Activated CD4-positive, CD25-positive, alpha-beta regulatory T cell treated with anti-CD3 and anti-CD28 coated beads, Interleukin-2, amount 50 U/mL, for 24 hours (primary cell): ENCODE measurements at regions not wholly inside any gene's neighbourhood (a gene's known extent, or its start where the extent isn't known, plus 50 kb on each side); places are given as distances from the start of the nearest gene placed in this dataset.
"Not testable (repeated sequence)": the region's sequence is repeated elsewhere in the genome, so short reads cannot be mapped to it uniquely, and the experiment has no call there.

Experiments used
- ATAC-seq, 2 donors: fragments of 150-1000 bp; cut with Tn5 transposase; one replicate each; pipeline ENCODE4 v1.10.0; 2021; ENCODE audit warnings: mild to moderate bottlenecking in 1 of 2, moderate library complexity in 1 of 2

GRCh38 chr1:169018751-169019150 is 87.7 kb upstream of the ATP1B1 start:
- ATAC-seq, result no peak

DNA sequence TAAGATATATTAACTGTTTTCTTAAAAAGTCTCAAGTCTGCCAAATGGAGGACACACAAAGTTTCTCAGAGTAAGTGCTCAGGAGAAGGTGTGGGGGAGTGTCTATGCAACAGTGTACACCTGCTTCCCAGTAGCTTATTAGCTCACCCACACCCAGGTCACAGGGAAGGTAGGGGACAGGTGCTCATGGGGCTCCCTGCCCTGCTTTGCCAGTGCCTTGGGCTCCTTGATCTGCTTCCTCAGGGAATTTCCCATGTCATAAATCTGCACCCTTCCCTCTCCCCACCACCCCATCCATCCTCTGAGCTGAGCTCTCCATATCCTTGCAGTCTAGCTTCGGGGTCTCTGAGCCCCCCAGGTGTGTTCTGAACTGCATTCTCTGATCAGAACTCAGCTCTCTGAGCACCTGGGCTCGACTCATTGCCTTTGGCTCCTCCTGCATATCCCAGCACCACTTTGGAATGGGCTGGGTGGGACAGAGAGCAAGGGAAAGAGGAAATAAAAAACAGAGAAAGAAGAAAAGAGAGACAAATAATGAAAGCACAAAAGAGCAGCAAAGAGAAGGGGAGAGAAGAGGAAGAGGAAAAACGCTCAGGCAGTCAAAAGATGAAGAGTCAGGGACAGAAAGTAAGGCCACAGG is 87.0 kb upstream of the ATP1B1 start:
- no peak for ATAC-seq

DNA sequence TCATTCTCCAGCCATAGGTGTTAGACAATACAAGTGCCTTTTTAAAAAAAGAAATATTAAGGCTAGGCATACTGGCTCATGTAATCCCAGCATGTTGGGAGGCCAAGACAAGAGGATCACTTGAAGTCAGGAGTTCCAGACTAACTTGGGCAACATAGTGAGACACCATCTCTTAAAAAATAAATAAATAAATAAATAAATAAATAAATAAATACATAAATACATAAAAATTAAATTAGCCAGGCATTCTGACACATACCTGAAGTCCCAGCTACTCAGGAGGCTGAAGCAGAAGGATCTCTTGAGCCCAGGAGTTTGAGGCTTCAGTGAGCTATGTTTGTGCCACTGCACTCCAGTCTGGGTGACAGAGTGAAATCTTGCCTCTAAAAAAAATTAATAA is 85.8 kb upstream of the ATP1B1 start:
- no peak for ATAC-seq

GRCh38 chr1:169022648-169023047 is 83.8 kb upstream of the ATP1B1 start:
- ATAC-seq, result no peak

GRCh38 chr1:169024255-169024654 is 82.2 kb upstream of the ATP1B1 start:
- ATAC-seq, result no peak

GRCh38 chr1:169024800-169025271 is 81.7 kb upstream of the ATP1B1 start:
- ATAC-seq, result no peak

- no peak for ATAC-seq
These were observed 81.1 kb upstream of the ATP1B1 start for GRCh38 chr1:169025412-169025811.

GRCh38 chr1:169027607-169028320 is 78.7 kb upstream of the ATP1B1 start:
- ATAC-seq, result no peak

DNA sequence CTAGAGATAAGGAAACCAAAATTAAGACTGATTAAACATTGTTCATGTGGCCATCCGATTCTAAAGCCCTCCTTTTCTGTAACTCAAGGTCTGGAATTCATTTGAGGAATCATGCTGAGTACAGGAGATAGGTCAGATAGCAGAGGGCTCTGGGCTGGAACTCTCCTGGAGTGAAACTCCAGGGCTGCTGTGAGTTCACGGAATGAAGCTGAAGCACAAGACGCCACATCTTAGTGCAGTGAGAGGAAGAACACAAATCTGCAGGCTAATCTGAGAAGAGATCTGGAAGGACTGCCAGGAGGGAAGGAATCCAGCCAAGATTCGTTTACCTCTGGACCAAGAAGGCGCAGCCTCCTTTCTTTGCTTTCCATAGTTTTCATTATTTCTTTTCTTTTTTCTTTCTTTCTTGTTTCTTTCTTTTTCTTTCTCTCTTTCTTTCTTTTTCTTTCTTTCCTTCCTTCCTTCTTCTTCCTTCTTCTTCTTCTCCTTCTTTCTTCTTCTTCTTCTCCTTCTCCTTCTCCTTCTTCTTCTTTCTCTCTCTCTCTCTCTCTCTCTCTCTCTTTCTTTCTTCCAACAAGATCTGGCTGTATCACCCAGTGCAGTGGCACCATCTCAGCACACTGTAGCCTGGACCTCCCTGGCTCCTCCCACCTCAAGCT is 74.8 kb upstream of the ATP1B1 start:
- no peak for ATAC-seq

- no peak for ATAC-seq
These were observed 65.1 kb upstream of the ATP1B1 start for GRCh38 chr1:169041366-169041765.

- ATAC-seq, result no peak
These were observed 64.1 kb upstream of the ATP1B1 start for GRCh38 chr1:169042377-169042776.

GRCh38 chr1:169043823-169044222 is 62.7 kb upstream of the ATP1B1 start:
- ATAC-seq, result no peak

DNA sequence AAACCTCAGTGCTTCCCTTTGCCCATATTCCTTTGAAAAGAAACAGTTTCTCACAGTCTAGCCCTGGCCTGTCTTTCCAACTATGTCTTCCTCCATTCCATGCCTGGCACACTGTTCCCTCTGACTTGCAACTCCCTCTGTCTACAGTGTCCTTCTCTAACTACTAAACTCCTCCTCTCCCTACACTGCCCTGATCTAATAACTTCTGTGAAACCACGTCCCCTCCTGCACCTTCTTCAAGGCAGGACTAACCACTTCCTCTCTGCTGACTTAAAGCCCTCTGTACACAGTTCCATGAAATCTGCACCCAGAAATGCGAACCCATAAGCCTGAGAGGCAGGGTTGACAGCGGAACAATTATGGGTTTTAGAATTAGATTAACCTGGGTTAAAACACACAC is 62.2 kb upstream of the ATP1B1 start:
- peak; percentile 90 for ATAC-seq

GRCh38 chr1:169044971-169045370 is 61.5 kb upstream of the ATP1B1 start:
- no peak for ATAC-seq

DNA sequence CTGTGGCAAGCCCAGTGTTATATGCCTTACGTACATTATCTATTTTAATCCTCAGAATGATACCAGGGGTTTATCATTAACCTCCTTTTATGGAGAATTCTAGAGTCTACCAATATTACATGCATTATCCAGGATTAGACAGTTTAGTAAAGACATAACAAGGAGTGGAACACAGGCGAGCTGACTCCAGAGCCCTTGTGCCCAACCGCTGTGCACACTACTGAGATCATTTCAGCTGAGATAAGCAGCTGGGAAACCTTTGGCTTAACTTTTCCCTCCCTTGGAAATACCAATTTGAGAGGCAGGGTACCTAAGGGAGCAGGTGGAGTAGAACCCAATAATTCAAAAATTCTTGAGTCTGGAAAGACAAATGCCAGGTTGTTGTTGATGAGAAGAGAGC is 59.8 kb upstream of the ATP1B1 start:
- no peak for ATAC-seq

GRCh38 chr1:169047074-169047473 is 59.4 kb upstream of the ATP1B1 start:
- ATAC-seq, result no peak

GRCh38 chr1:169048043-169048442 is 58.4 kb upstream of the ATP1B1 start:
- ATAC-seq, result no peak

GRCh38 chr1:169049258-169049938 is 57.1 kb upstream of the ATP1B1 start:
- peak; percentile 82 to 83 for ATAC-seq

DNA sequence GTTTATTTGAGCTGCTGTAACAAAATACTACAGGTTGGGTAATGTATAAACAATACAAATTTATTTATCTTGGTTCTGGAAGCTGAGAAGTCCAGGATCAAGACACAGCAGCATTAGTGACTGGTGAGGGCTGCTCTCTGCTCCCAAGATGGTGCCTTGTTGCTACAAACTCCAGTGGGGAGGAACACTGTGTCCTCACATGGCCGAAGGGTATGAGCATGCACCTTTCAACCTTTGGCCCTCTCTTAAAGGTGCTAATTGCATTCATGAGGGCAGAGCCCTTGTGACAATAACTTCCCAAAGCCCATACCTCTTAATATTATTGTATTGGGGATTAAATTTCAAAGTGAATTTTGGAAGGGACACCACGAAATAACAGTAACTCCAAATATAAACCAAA is 55.3 kb upstream of the ATP1B1 start:
- ATAC-seq, result no peak

DNA sequence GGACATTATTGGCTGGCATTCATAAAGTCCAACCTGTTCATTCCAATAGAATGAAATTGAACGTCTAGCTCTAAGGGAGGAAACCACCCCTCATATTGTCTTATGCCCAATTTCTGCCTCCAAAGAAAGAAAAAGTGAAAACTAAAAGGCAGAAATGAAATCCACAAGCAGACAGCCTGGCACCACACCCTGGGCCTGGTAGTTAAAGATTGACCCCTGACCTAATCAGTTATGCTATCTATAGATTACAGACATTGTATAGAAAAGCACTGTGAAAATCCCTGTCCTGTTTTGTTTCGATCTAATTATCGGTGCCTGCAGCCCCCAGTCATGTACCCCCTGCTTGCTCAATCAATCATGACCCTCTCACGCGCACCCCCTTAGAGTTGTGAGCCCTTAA is 54.3 kb upstream of the ATP1B1 start:
- ATAC-seq, result not testable (repeated sequence)

GRCh38 chr1:169052727-169053126 is 53.8 kb upstream of the ATP1B1 start:
- ATAC-seq, result no peak

GRCh38 chr1:169053196-169053595 is 53.3 kb upstream of the ATP1B1 start:
- no peak for ATAC-seq
